Body of pancreas (tissue), 4 donors: ENCODE measurements at regions not wholly inside any gene's neighbourhood (a gene's known extent, or its start where the extent isn't known, plus 50 kb on each side); places are given as distances from the start of the nearest gene placed in this dataset.

Experiments used
- ATAC-seq: fragments of 150-250 bp; one replicate; pipeline ENCODE4 v1.9.1; 2016
- DNase-seq, 4 donors: peaks; one replicate each; pipeline ENCODE4 v3.0.0-alpha.2; 2019
- H3K27ac ChIP-seq, 4 donors: fragments of 200-600 bp; sonication (generic); 1 replicate in 3 of 4; 2 replicates in 1 of 4; pipeline versions ENCODE4 v1.5.1 to v1.6.1; 2016 to 2019; ENCODE audit warnings: mild to moderate bottlenecking in 1 of 4, mixed read lengths in 1 of 4, moderate library complexity in 1 of 4
- H3K27me3 ChIP-seq, 2 donors: fragments of 200-600 bp; sonication (generic); one replicate each; pipeline ENCODE4 v1.6.0; 2016; ENCODE audit warnings: mild to moderate bottlenecking in 1 of 2
- H3K36me3 ChIP-seq, 2 donors: fragments of 200-600 bp; sonication (generic); replicated peaks in 1 of 2; 2 replicates each; pipeline ENCODE4 v1.5.1; 2016; ENCODE audit warnings: low read depth in 2 of 2; ENCODE audit not compliant: insufficient read depth in 1 of 2
- H3K4me1 ChIP-seq: fragments of 200-600 bp; sonication (generic); one replicate; pipeline ENCODE4 v1.6.0; 2016
- H3K4me3 ChIP-seq, 2 donors: fragments of 200-600 bp; sonication (generic); 1 replicate in 1 of 2; 2 replicates in 1 of 2; pipeline ENCODE4 v1.5.1; 2016 to 2019
- H3K9me3 ChIP-seq, 3 donors: fragments of 200-600 bp; sonication (generic); 1 replicate in 2 of 3; 2 replicates in 1 of 3; pipeline ENCODE4 v1.5.1; 2016
- POLR2A ChIP-seq, 3 donors: fragments of 450-650 bp; IDR thresholded peaks; one replicate each; pipeline ENCODE4 v1.6.1; 2016; ENCODE audit warnings: antibody characterized with exemption in 3 of 3, mild to moderate bottlenecking in 2 of 3
- WGBS, 2 donors: methylation state at CpG; one replicate each; pipeline ENCODE4 v1.1.5; 2017; 5-methylcytosine and 5-hydroxymethylcytosine counted together
- intact Hi-C: fragments of 100-400 bp; cut with DNase I; formaldehyde crosslinking; loops from one replicate; pipeline ENCODE4 v1.15.1; 2023
- TF ChIP-seq, protein P1 (sequence below), 7 experiments: fragments of 450-650 bp in 4 of 7; fragments of 200-600 bp in 3 of 7; sonication (generic) in 3 of 7; IDR thresholded peaks; one replicate each; pipeline ENCODE4 v1.5.1; 2016 to 2019; ENCODE audit warnings: antibody characterized with exemption in 7 of 7

GRCh38 chr3:10741891-10742671 lies 73.9 kb upstream of the SLC6A11 start:
- Histone ChIP-seq H3K27ac (no peak overlapping the region), H3K36me3 (no peaks in the 10 kb centered on the region), H3K9me3 (no peaks in the 10 kb centered on the region), H3K4me1 (peaks cover 6% of the 10 kb centered on the region), H3K27me3 (no peaks in the 10 kb centered on the region), H3K4me3 (no peak overlapping the region)
- DNase-seq (no peak), ATAC-seq (no peak)
- TF ChIP-seq, protein P1, sequence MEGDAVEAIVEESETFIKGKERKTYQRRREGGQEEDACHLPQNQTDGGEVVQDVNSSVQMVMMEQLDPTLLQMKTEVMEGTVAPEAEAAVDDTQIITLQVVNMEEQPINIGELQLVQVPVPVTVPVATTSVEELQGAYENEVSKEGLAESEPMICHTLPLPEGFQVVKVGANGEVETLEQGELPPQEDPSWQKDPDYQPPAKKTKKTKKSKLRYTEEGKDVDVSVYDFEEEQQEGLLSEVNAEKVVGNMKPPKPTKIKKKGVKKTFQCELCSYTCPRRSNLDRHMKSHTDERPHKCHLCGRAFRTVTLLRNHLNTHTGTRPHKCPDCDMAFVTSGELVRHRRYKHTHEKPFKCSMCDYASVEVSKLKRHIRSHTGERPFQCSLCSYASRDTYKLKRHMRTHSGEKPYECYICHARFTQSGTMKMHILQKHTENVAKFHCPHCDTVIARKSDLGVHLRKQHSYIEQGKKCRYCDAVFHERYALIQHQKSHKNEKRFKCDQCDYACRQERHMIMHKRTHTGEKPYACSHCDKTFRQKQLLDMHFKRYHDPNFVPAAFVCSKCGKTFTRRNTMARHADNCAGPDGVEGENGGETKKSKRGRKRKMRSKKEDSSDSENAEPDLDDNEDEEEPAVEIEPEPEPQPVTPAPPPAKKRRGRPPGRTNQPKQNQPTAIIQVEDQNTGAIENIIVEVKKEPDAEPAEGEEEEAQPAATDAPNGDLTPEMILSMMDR (IDR thresholded peaks at IDR 0.05), result no peak
- TF ChIP-seq POLR2A (IDR thresholded peaks at IDR 0.05), result no peak
- WGBS, 2 donors, result 53 to 57% methylated on average over 10 of the region's 10 CpGs
- intact Hi-C loops, result no loop called here

- Histone ChIP-seq H3K4me3 (no peak overlapping the region), H3K4me1 (peaks cover 5% of the 10 kb centered on the region), H3K27me3 (no peaks in the 10 kb centered on the region), H3K27ac (no peak overlapping the region), H3K9me3 (no peaks in the 10 kb centered on the region), H3K36me3 (no peaks in the 10 kb centered on the region)
- ATAC-seq, result no peak
- WGBS, 2 donors, result 60 to 77% methylated on average over 9 to 12 of the region's 12 CpGs
- TF ChIP-seq, protein P1 (IDR thresholded peaks at IDR 0.05), result no peak
- no peak for TF ChIP-seq POLR2A (IDR thresholded peaks at IDR 0.05)
- intact Hi-C loops, result no loop called here
- no peak for DNase-seq
Observed at GRCh38 chr3:10743366-10744097, 72.5 kb upstream of the SLC6A11 start.

DNA sequence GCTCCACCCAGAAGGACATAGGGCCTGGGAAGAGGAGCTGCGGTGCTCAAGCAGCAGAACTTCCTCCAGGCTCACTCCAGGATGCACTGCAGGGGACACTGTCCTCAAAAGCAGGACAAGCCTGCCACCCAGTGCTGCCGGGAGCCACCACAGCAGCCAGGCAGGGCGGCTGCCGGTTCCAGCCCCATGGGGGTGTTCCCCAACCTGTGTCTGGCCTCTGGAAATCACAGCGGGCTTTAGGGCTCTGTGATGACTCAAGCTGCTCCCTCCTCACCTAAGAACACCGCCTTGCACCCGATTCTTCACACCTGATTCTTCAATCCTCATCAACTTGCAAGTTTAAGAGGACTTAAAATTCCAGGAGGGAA lies 71.9 kb upstream of the SLC6A11 start:
- no peak for DNase-seq
- ATAC-seq, result no peak

DNA sequence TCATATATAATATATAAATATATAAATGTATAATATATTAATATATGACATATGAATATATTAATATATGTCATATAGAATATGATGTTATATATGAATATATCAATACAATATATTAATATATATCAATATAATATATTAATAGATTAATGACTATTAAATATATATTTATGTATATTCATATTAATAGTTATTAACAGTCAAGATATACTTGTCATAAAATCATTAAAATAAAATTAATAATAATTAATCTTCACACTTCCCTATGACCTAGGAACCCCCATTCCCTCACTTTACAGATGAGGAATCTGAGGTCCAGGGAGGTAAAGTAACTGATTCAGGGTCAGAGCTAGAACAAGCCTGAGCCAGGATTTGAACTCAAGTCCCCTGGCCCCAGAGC lies 70.6 kb upstream of the SLC6A11 start:
- intact Hi-C loops, result no loop called here

More for the DNA sequence above, 71.9 kb upstream of the SLC6A11 start:
- intact Hi-C loops, result no loop called here
- Histone ChIP-seq H3K27ac (no peak overlapping the region), H3K9me3 (no peaks in the 10 kb centered on the region), H3K4me3 (no peak overlapping the region), H3K27me3 (no peaks in the 10 kb centered on the region), H3K36me3 (no peaks in the 10 kb centered on the region), H3K4me1 (no peaks in the 10 kb centered on the region)
- 19 to 28% methylated on average over 7 of the region's 7 CpGs for WGBS, 2 donors
- TF ChIP-seq, protein P1 (IDR thresholded peaks at IDR 0.05), result no peak
- no peak for TF ChIP-seq POLR2A (IDR thresholded peaks at IDR 0.05)

More for the DNA sequence above, 70.6 kb upstream of the SLC6A11 start:
- H3K4me3 ChIP-seq, result no peak overlapping the region
- no peak for ATAC-seq
- no peaks in the 10 kb centered on the region for H3K27me3 ChIP-seq
- no peak overlapping the region for H3K27ac ChIP-seq
- TF ChIP-seq, protein P1 (IDR thresholded peaks at IDR 0.05), result no peak
- TF ChIP-seq POLR2A (IDR thresholded peaks at IDR 0.05), result no peak
- no peaks in the 10 kb centered on the region for H3K36me3 ChIP-seq
- no peak for DNase-seq
- no peaks in the 10 kb centered on the region for H3K9me3 ChIP-seq
- H3K4me1 ChIP-seq, result no peaks in the 10 kb centered on the region
